ENCODE measurements at regions not wholly inside any gene's neighbourhood (a gene's known extent, or its start where the extent isn't known, plus 50 kb on each side); places are given as distances from the start of the nearest gene placed in this dataset.
A peak's percentile ranks its signal among the peaks of the same experiment; 100 is the strongest.

DNA sequence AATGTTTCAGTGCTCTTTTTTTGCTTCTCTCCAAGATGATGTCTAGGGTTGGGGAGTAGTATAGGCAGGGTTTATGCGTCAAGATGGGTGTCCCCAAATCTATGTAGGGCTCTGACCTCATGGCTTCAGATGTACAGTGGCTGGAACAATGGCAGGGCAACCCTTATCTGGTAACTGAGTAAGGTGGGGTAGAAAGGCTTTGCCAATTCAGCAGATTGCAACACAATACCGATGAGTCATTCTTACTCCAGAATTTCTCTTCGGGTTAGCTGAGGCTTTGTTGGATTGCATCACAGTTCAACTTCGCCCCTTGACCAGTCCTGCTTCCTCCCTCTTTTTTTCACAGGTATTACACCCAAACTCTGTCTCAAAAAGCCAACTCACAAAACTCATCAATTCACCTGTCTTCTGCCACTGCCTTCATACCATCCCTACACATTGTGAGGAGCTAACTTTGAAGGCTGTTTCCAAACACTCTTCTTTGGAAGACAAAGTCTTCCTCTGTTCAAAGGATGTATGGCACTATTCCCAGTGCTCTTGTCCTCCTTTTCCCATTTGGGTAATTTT lies 190.2 kb upstream of the CNOT2 start:
- TF ChIP-seq CTCF (IDR thresholded peaks at IDR 0.05; ENCODE audit: low read depth, low read length, missing control alignments): no peak
- in situ Hi-C loops (cut with HindIII; ENCODE audit: low pct_ligation_motif_present, low sequenced_read_pairs): no loop called here
- Histone ChIP-seq H3K4me3 (ENCODE audit: low read depth, low read length) (no peak overlapping the region), H3K27ac (no peak overlapping the region), H3K27me3 (replicated peaks) (no peaks in the 10 kb centered on the region), H3K36me3 (replicated peaks) (no peaks in the 10 kb centered on the region)
- DNase-seq: peak; percentile 74

DNA sequence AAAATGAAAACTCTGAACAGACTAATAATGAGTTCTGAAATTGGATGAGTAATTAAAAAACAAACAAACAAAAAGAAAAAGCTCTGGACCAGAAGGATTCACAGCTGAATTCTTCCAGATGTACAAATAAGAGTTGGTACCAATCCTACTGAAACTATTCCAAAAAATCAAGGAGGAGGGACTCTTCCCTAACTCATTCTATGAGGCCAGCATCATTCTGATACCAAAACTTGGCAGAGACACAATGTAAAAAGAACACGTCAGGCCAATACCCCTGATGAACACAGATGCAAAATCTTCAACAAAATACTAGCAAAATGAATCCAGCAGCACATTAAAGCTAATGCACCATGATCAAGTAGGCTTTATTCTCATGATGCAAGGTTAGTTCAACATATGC lies 183.9 kb upstream of the CNOT2 start:
- Histone ChIP-seq H3K4me3 (ENCODE audit: low read depth, low read length) (no peak overlapping the region), H3K27ac (no peak overlapping the region), H3K36me3 (replicated peaks) (no peaks in the 10 kb centered on the region), H3K27me3 (replicated peaks) (no peaks in the 10 kb centered on the region)
- no peak for DNase-seq
- TF ChIP-seq CTCF (IDR thresholded peaks at IDR 0.05; ENCODE audit: low read depth, low read length, missing control alignments): no peak
- in situ Hi-C loops (cut with HindIII; ENCODE audit: low pct_ligation_motif_present, low sequenced_read_pairs): no loop called here

DNA sequence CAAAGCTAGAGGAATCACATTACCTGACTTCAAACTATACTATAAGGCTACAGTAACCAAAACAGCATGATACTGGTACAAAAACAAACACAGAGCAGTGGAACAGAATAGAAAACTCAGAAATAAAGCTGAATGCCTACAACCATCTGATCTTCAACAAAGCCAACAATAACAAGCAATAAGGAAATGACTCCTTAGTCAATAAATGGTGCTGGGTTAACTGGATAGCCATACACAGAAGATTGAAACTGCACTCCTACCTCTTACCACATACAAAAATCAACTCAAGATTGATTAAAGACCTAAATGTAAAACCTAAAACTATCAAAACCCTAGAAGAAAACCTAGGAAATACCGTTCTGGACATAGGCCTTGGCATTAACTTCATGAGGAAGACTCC lies 182.6 kb upstream of the CNOT2 start:
- in situ Hi-C loops (cut with HindIII; ENCODE audit: low pct_ligation_motif_present, low sequenced_read_pairs): no loop called here
- Histone ChIP-seq H3K36me3 (replicated peaks) (no peaks in the 10 kb centered on the region), H3K27ac (no peak overlapping the region), H3K27me3 (replicated peaks) (no peaks in the 10 kb centered on the region), H3K4me3 (ENCODE audit: low read depth, low read length) (no peak overlapping the region)
- no peak for DNase-seq
- TF ChIP-seq CTCF (IDR thresholded peaks at IDR 0.05; ENCODE audit: low read depth, low read length, missing control alignments): no peak

- DNase-seq: no peak
- H3K4me3 ChIP-seq (ENCODE audit: low read depth, low read length): no peak overlapping the region
- H3K27ac ChIP-seq: no peak overlapping the region
- TF ChIP-seq CTCF (IDR thresholded peaks at IDR 0.05; ENCODE audit: low read depth, low read length, missing control alignments): no peak
- in situ Hi-C loops (cut with HindIII; ENCODE audit: low pct_ligation_motif_present, low sequenced_read_pairs): no loop called here
- no peaks in the 10 kb centered on the region for H3K36me3 ChIP-seq (replicated peaks)
- no peaks in the 10 kb centered on the region for H3K27me3 ChIP-seq (replicated peaks)
Measured at GRCh38 chr12:70068743-70069142, 174.5 kb upstream of the CNOT2 start.

- no peaks in the 10 kb centered on the region for H3K36me3 ChIP-seq (replicated peaks)
- TF ChIP-seq CTCF (IDR thresholded peaks at IDR 0.05; ENCODE audit: low read depth, low read length, missing control alignments): no peak
- no peak overlapping the region for H3K27ac ChIP-seq
- in situ Hi-C loops (cut with HindIII; ENCODE audit: low pct_ligation_motif_present, low sequenced_read_pairs): no loop called here
- DNase-seq: no peak
- no peaks in the 10 kb centered on the region for H3K27me3 ChIP-seq (replicated peaks)
- no peak overlapping the region for H3K4me3 ChIP-seq (ENCODE audit: low read depth, low read length)
Measured at GRCh38 chr12:70069221-70070105, 173.8 kb upstream of the CNOT2 start.
